Heart right ventricle (tissue), 16 donors: ENCODE measurements at regions not wholly inside any gene's neighbourhood (a gene's known extent, or its start where the extent isn't known, plus 50 kb on each side); places are given as distances from the start of the nearest gene placed in this dataset.

Source experiments
- ATAC-seq, 8 donors: fragments of 200-7000 bp; cut with Tn5 transposase; one replicate each; pipeline ENCODE4 v1.9.1; 2020; ENCODE audit warnings: mild to moderate bottlenecking in 8 of 8, moderate library complexity in 8 of 8, moderate number of reproducible peaks in 1 of 8
- DNase-seq, 2 donors: peaks; one replicate each; pipeline ENCODE4 v3.0.0-alpha.2; 2020
- H3K27ac ChIP-seq, 10 donors: fragments of 200-600 bp; sonication (generic) in 2 of 10; one replicate each; pipeline versions ENCODE4 v1.5.0 to v1.8.0; 2020 to 2022; ENCODE audit warnings: mild to moderate bottlenecking in 3 of 10
- H3K27me3 ChIP-seq, 7 donors: fragments of 200-600 bp; one replicate each; pipeline ENCODE4 v1.8.0; 2021 to 2022; ENCODE audit warnings: mild to moderate bottlenecking in 2 of 7
- H3K36me3 ChIP-seq, 9 donors: fragments of 200-600 bp; sonication (generic) in 1 of 9; one replicate each; pipeline versions ENCODE4 v1.5.0 to v1.8.0; 2020 to 2022; ENCODE audit warnings: mild to moderate bottlenecking in 2 of 9
- H3K4me1 ChIP-seq, 9 donors: fragments of 200-600 bp; sonication (generic) in 1 of 9; one replicate each; pipeline versions ENCODE4 v1.5.0 to v1.8.0; 2020 to 2022; ENCODE audit warnings: mild to moderate bottlenecking in 4 of 9
- H3K4me3 ChIP-seq, 10 donors: fragments of 200-600 bp; sonication (generic) in 2 of 10; one replicate each; pipeline versions ENCODE4 v1.5.0 to v1.8.0; 2020 to 2022; ENCODE audit warnings: mild to moderate bottlenecking in 7 of 10, moderate library complexity in 2 of 10
- H3K9me3 ChIP-seq, 11 donors: fragments of 200-600 bp in 10 of 11; sonication (generic) in 2 of 11; one replicate each; pipeline versions ENCODE4 v1.5.0 to v1.8.0; 2013 to 2022; ENCODE audit warnings: mild to moderate bottlenecking in 2 of 11, control low read depth in 1 of 11, moderate library complexity in 1 of 11
- CTCF ChIP-seq, 9 donors: fragments of 200-600 bp; sonication (generic) in 2 of 9; IDR thresholded peaks; one replicate each; pipeline versions ENCODE4 v1.5.0 to v1.8.0; 2021 to 2022; ENCODE audit warnings: antibody characterized with exemption in 9 of 9, mild to moderate bottlenecking in 5 of 9, moderate library complexity in 1 of 9
- WGBS, 2 donors: extraction: QIAGEN DNeasy Blood & Tissue Kit; methylation state at CpG; one replicate each; pipeline ENCODE4 v1.1.7; 2013; ENCODE audit warnings: inconsistent platforms in 1 of 2; 5-methylcytosine and 5-hydroxymethylcytosine counted together
- intact Hi-C, 10 donors: fragments of 100-400 bp; cut with DNase I; formaldehyde crosslinking; loops; one replicate each; pipeline versions ENCODE4 v1.11.1 to v1.14.2; 2022
- donor health status: Arrhythmogenic right ventricular cardiomyopathy.
- donor health status: ischemic (EF 13 %, LVEDD 7.1; RV severe dilation, severe dysfunction).
- donor health status: healthy with polysubstance abuse.
- donor health status: DM: no; HTN: yes; CAD: no.
- donor health status: DM: no; HTN: no; CAD: no.
- donor health status: ischemic (EF 25% LVEDD 6.9; RV normal size, moderate dysfunction).
- donor health status: ischemic (EF 25% LVEDD 5.7; RV mildly dilated, moderate dysfunction).
- donor health status: healthy.
- donor health status: DM: yes; HTN: yes; CAD: no.
- donor health status: Ischemic cardiomyopathy.
- donor health status: ischemic (EF 35%, LVEDD 5.7; RV mildly dilated, moderate dysfunction).
- donor health status: nonischemic (EF 11% LVEDD 7.7; RV severe dilation, severe dysfunction).
- donor health status: DM: yes; HTN: yes; CAD: no.
- donor health status: PGD.
- donor health status: ischemic (EF 29% LVEDD 5.4; RV normal size, mild dysfunction).
- donor health status: nonischemic (EF 23%, LVEDD 6.1; RV moderate dilation, normal function).

- DNase-seq (no peak), ATAC-seq (no peak)
- Histone ChIP-seq H3K4me1 (no peaks in the 10 kb centered on the region), H3K27me3 (peaks cover 0 to 4% (median 0%) of the 10 kb centered on the region in 7 donors), H3K27ac (no peak overlapping the region), H3K9me3 (no peaks in the 10 kb centered on the region), H3K4me3 (no peak overlapping the region), H3K36me3 (no peaks in the 10 kb centered on the region)
- intact Hi-C loops, result no loop called here
- 85 to 86% methylated on average over 2 of the region's 2 CpGs for WGBS, 2 donors
- TF ChIP-seq CTCF (IDR thresholded peaks at IDR 0.05), result no peak
Observed at GRCh38 chr18:25633563-25633962, 281.6 kb upstream of the ZNF521 start.

- no peaks in the 10 kb centered on the region for H3K4me1 ChIP-seq
- no peak for TF ChIP-seq CTCF (IDR thresholded peaks at IDR 0.05)
- no peaks in the 10 kb centered on the region for H3K27me3 ChIP-seq
- H3K36me3 ChIP-seq, result no peaks in the 10 kb centered on the region
- no peak overlapping the region for H3K4me3 ChIP-seq
- no peak for DNase-seq
- H3K9me3 ChIP-seq, result peaks cover 0 to 26% (median 14%) of the 10 kb centered on the region in 11 donors
- ATAC-seq, result no peak
- H3K27ac ChIP-seq, result no peak overlapping the region
- intact Hi-C loops, result no loop called here
Observed at GRCh38 chr18:25630682-25631081, 278.7 kb upstream of the ZNF521 start.

- intact Hi-C loops, result no loop called here
- Histone ChIP-seq H3K9me3 (peaks cover 0 to 56% (median 17%) of the 10 kb centered on the region in 11 donors), H3K4me1 (no peaks in the 10 kb centered on the region), H3K27ac (no peak overlapping the region), H3K36me3 (no peaks in the 10 kb centered on the region), H3K4me3 (no peak overlapping the region), H3K27me3 (no peaks in the 10 kb centered on the region)
- ATAC-seq, result no peak
- no peak for TF ChIP-seq CTCF (IDR thresholded peaks at IDR 0.05)
- no peak for DNase-seq
- 79 to 89% methylated on average over 2 of the region's 2 CpGs for WGBS, 2 donors
Observed at GRCh38 chr18:25621682-25622081, 269.7 kb upstream of the ZNF521 start.

- H3K27ac ChIP-seq, result no peak overlapping the region
- peaks cover 0 to 50% (median 14%) of the 10 kb centered on the region in 11 donors for H3K9me3 ChIP-seq
- ATAC-seq (no peak), DNase-seq (no peak)
- H3K27me3 ChIP-seq, result no peaks in the 10 kb centered on the region
- 82 to 92% methylated on average over 1 of the region's 1 CpG for WGBS, 2 donors
- TF ChIP-seq CTCF (IDR thresholded peaks at IDR 0.05), result no peak
- intact Hi-C loops, result no loop called here
- no peaks in the 10 kb centered on the region for H3K36me3 ChIP-seq
- H3K4me1 ChIP-seq, result no peaks in the 10 kb centered on the region
- no peak overlapping the region for H3K4me3 ChIP-seq
Observed at GRCh38 chr18:25621144-25621543, 269.2 kb upstream of the ZNF521 start.

- Histone ChIP-seq H3K9me3 (peaks cover 0 to 7% (median 0%) of the 10 kb centered on the region in 11 donors), H3K27ac (no peak overlapping the region), H3K4me3 (no peak overlapping the region), H3K36me3 (no peaks in the 10 kb centered on the region), H3K4me1 (no peaks in the 10 kb centered on the region), H3K27me3 (no peaks in the 10 kb centered on the region)
- 79 to 91% methylated on average over 4 of the region's 4 CpGs for WGBS, 2 donors
- DNase-seq (no peak), ATAC-seq (no peak)
- no peak for TF ChIP-seq CTCF (IDR thresholded peaks at IDR 0.05)
- intact Hi-C loops, result no loop called here
Observed at GRCh38 chr18:25614168-25614567, 262.2 kb upstream of the ZNF521 start.
